Left ventricle myocardium inferior (tissue), 1 donor: ENCODE measurements at regions not wholly inside any gene's neighbourhood (a gene's known extent, or its start where the extent isn't known, plus 50 kb on each side); places are given as distances from the start of the nearest gene placed in this dataset.

ENCODE experiments used
- DNase-seq: peaks from one replicate; pipeline ENCODE4 v3.0.0-alpha.2; 2020
- H3K27ac ChIP-seq: fragments of 200-600 bp; replicated peaks from 2 replicates; pipeline ENCODE4 v1.8.0; 2021
- H3K27me3 ChIP-seq: fragments of 200-600 bp; 2 replicates; pipeline ENCODE4 v1.8.0; 2021; ENCODE audit warnings: low read depth
- H3K36me3 ChIP-seq: fragments of 200-600 bp; 2 replicates; pipeline ENCODE4 v1.8.0; 2021
- H3K4me1 ChIP-seq: fragments of 200-600 bp; 2 replicates; pipeline ENCODE4 v1.8.0; 2021
- H3K4me3 ChIP-seq: fragments of 200-600 bp; 2 replicates; pipeline ENCODE4 v1.8.0; 2021; ENCODE audit warnings: mild to moderate bottlenecking, moderate library complexity
- H3K9me3 ChIP-seq: fragments of 200-600 bp; replicated peaks from 2 replicates; pipeline ENCODE4 v1.8.0; 2021
- intact Hi-C: fragments of 100-400 bp; cut with micrococcal nuclease; formaldehyde crosslinking; loops from one replicate; pipeline ENCODE4 v1.11.0; 2022
- TF ChIP-seq, protein P1 (sequence below): fragments of 200-600 bp; IDR thresholded peaks from 2 replicates; pipeline ENCODE4 v1.8.0; 2021; ENCODE audit warnings: antibody characterized with exemption, mild to moderate bottlenecking, borderline replicate concordance
- donor health status: DM: no; HTN: yes; CAD: no; lungs with severe emphysema.

DNA sequence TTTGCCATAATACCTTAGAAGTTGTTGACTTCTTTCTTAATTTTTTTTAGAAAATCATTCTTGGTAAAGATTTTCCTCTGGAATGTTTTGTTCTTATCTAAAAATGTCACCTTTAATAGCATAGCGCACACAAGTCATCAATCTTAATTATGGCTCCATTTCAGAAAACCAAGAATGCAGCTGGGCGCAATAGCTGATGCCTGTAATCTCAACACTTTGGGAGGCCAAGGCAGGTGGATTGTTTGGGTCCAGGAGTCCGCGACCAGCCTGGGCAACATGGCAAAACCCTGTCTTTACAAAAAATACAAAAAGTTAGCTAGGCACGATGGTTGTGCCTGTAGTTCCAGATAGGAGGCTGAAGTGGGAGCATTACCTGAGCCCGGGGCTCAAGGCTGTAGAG lies 125.6 kb upstream of the EOMES start:
- Histone ChIP-seq H3K4me1 (no peaks in the 10 kb centered on the region), H3K27me3 (no peaks in the 10 kb centered on the region), H3K36me3 (no peaks in the 10 kb centered on the region), H3K4me3 (no peak overlapping the region), H3K9me3 (peaks cover 8% of the 10 kb centered on the region), H3K27ac (no peak overlapping the region)
- DNase-seq: no peak
- TF ChIP-seq, protein P1, sequence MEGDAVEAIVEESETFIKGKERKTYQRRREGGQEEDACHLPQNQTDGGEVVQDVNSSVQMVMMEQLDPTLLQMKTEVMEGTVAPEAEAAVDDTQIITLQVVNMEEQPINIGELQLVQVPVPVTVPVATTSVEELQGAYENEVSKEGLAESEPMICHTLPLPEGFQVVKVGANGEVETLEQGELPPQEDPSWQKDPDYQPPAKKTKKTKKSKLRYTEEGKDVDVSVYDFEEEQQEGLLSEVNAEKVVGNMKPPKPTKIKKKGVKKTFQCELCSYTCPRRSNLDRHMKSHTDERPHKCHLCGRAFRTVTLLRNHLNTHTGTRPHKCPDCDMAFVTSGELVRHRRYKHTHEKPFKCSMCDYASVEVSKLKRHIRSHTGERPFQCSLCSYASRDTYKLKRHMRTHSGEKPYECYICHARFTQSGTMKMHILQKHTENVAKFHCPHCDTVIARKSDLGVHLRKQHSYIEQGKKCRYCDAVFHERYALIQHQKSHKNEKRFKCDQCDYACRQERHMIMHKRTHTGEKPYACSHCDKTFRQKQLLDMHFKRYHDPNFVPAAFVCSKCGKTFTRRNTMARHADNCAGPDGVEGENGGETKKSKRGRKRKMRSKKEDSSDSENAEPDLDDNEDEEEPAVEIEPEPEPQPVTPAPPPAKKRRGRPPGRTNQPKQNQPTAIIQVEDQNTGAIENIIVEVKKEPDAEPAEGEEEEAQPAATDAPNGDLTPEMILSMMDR: no peak
- intact Hi-C loops: no loop called here

DNA sequence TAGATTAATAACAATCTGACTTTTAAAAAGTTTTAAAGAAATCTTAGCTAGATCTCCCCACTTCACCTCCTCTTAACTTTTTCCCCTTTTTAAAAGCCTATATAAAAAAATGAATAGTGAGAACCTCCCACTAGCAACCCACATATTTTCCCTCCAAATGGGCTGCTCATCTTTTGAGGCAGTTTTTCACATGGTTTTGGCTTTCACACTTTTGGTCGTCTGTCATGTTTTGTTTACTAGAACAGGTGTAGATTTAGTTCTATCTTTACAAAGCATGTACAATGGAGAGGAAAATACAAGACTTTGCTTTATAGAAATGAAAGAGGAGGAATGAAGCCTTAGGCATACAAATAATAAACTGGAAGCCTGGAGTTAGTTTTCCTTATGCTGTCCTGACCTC lies 126.7 kb upstream of the EOMES start:
- Histone ChIP-seq H3K4me3 (no peak overlapping the region), H3K27me3 (no peaks in the 10 kb centered on the region), H3K4me1 (no peaks in the 10 kb centered on the region), H3K27ac (no peak overlapping the region), H3K36me3 (no peaks in the 10 kb centered on the region), H3K9me3 (peaks cover 19% of the 10 kb centered on the region)
- TF ChIP-seq, protein P1: no peak
- intact Hi-C loops: no loop called here
- no peak for DNase-seq

DNA sequence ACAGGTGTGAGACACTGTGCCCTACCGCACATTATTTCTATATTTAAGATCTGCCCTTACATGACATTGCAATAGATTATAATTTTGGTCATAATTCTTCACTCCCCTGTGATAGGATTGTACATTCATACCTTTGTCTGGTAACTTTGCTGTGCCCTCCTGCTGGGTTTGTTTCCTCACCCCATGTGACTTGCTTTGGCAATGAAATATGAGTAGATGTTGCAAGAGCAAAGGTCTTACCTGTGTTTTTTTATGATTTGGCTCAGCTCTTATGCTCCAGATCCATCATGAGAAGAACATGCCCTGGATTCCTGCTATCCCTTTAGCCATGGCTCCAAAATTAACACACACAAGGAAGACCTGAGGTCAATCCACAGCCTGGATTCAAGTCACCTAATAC lies 137.7 kb upstream of the EOMES start:
- H3K4me1 ChIP-seq: no peaks in the 10 kb centered on the region
- TF ChIP-seq, protein P1: no peak
- no peak overlapping the region for H3K4me3 ChIP-seq
- no peak for DNase-seq
- H3K27ac ChIP-seq: no peak overlapping the region
- no peaks in the 10 kb centered on the region for H3K36me3 ChIP-seq
- intact Hi-C loops: no loop called here
- no peaks in the 10 kb centered on the region for H3K27me3 ChIP-seq
- peaks cover 38% of the 10 kb centered on the region for H3K9me3 ChIP-seq

DNA sequence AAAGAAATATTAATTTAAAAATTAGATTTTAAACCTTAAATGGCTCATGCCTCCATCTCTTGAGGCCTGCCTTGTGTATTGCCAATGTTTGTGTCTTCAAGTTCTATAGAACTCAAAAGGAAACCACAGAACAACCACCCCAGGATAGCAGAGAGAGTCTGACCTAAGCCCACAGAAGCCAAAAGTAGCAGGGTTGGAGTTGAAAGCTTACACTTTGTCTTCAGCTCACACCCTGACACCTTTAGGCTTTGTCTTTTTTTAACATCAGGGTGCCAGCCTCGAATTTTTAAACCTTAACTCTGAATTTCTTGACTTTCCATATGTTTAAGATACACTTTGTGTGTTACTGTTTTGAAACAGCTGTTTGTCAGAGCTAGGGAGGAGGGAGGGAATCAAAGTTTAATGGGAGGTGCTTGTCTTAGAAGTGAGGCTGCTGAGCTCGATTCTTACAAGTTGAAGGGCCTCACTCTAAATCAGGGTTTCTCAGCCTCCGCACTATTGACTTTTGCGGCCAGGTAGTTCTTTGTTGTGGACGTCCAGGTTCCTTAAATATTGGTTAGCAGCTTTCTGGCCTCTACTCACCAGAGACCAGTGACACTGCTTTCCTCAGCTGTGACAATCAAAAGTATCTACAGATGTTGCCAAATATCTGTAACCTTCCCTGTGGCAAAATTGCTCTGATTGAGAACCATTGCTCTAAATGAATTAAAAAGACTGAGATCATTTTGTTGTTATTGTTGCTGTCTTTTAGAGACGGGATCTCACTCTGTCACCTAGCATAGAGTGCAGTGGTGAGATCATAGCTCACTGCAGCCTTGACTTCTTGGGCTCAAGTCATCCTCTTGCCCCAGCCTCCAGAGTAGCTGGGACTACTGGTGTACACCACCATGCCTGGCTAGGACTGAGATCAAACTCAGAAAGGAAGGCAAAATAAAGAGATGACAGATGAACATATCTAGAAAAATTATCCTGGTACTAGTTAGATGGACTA lies 139.2 kb upstream of the EOMES start:
- H3K27ac ChIP-seq: no peak overlapping the region
- no peak overlapping the region for H3K4me3 ChIP-seq
- no peaks in the 10 kb centered on the region for H3K27me3 ChIP-seq
- intact Hi-C loops: no loop called here
- peaks cover 23% of the 10 kb centered on the region for H3K9me3 ChIP-seq
- no peaks in the 10 kb centered on the region for H3K36me3 ChIP-seq
- TF ChIP-seq, protein P1: no peak
- no peak for DNase-seq
- H3K4me1 ChIP-seq: no peaks in the 10 kb centered on the region

DNA sequence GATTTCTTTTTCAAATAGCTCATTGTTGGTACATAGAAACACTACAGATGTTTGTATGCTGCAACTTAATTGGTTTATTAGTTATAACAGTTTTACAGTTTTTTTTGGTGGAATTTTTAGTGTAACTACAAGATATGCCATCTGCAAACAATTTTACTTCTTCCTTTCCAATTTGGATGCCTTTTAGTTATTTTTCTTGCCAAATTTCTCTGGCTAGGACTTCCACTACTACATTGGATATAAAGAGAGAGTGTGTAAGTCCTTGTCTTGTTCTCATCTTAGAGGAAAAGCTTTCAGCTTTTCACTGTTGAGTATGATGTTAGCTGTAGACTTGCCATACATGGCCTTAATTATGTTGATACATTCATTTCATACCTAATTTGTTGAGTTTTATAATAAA lies 143.6 kb upstream of the EOMES start:
- intact Hi-C loops: no loop called here
- Histone ChIP-seq H3K4me3 (no peak overlapping the region), H3K4me1 (no peaks in the 10 kb centered on the region), H3K9me3 (peaks cover 35% of the 10 kb centered on the region), H3K36me3 (no peaks in the 10 kb centered on the region), H3K27me3 (no peaks in the 10 kb centered on the region), H3K27ac (no peak overlapping the region)
- TF ChIP-seq, protein P1: no peak
- DNase-seq: no peak
